Astrocyte (in vitro differentiated cells and primary cell): ENCODE measurements at regions not wholly inside any gene's neighbourhood (a gene's known extent, or its start where the extent isn't known, plus 50 kb on each side); places are given as distances from the start of the nearest gene placed in this dataset.

ENCODE experiments used
- DNase-seq: peaks from one replicate; pipeline ENCODE4 v3.0.0-alpha.2; 2010; ENCODE audit warnings: low read depth
- FAIRE-seq: peaks from 2 replicates; lab custom pipeline; 2011; peaks lifted over from hg19 to GRCh38; lab: Jason Lieb, UNC
- H2AFZ ChIP-seq: 2 replicates; pipeline ENCODE4 v1.6.0; 2012; ENCODE audit warnings: low read depth, low read length, inconsistent platforms
- H3K27ac ChIP-seq: 2 replicates; pipeline ENCODE4 v1.5.1; 2011; ENCODE audit warnings: low read depth, low read length, inconsistent platforms
- H3K27me3 ChIP-seq: 2 replicates; pipeline ENCODE4 v1.6.0; 2011; ENCODE audit warnings: low read length, inconsistent platforms; ENCODE audit not compliant: insufficient read depth
- H3K36me3 ChIP-seq: 2 replicates; pipeline ENCODE4 v1.5.1; 2011; ENCODE audit warnings: low read length, inconsistent platforms; ENCODE audit not compliant: insufficient read depth
- H3K4me1 ChIP-seq: 2 replicates; pipeline ENCODE4 v1.5.1; 2011; ENCODE audit warnings: low read length, inconsistent platforms; ENCODE audit not compliant: insufficient read depth
- H3K4me2 ChIP-seq: 2 replicates; pipeline ENCODE4 v1.6.0; 2012; ENCODE audit warnings: low read length, inconsistent platforms
- H3K4me3 ChIP-seq: 2 replicates; pipeline ENCODE4 v1.5.1; 2011; ENCODE audit warnings: low read depth, mild to moderate bottlenecking, low read length, inconsistent platforms; ENCODE audit not compliant: insufficient read depth
- H3K79me2 ChIP-seq: 2 replicates; pipeline ENCODE4 v1.6.0; 2012; ENCODE audit warnings: mild to moderate bottlenecking, low read length, inconsistent platforms; ENCODE audit not compliant: insufficient read depth
- H3K9ac ChIP-seq: 2 replicates; pipeline ENCODE4 v1.6.0; 2012; ENCODE audit warnings: mild to moderate bottlenecking, low read length, inconsistent platforms
- H3K9me3 ChIP-seq: 2 replicates; pipeline ENCODE4 v1.5.1; 2012; ENCODE audit warnings: low read depth, mild to moderate bottlenecking, low read length, inconsistent platforms; ENCODE audit not compliant: insufficient read depth
- H4K20me1 ChIP-seq: 2 replicates; pipeline ENCODE4 v1.6.0; 2012; ENCODE audit warnings: low read length, inconsistent platforms; ENCODE audit not compliant: insufficient read depth
- H3K27ac Mint-ChIP-seq: one replicate; pipeline ENCODE4 v1.8.0; 2021; ENCODE audit warnings: mild to moderate bottlenecking, mixed read lengths; ENCODE audit not compliant: unreplicated experiment
- H3K27me3 Mint-ChIP-seq: one replicate; pipeline ENCODE4 v1.8.0; 2021; ENCODE audit warnings: low read depth, mixed read lengths; ENCODE audit not compliant: unreplicated experiment
- H3K36me3 Mint-ChIP-seq: one replicate; pipeline ENCODE4 v1.8.0; 2021; ENCODE audit warnings: low read depth, mixed read lengths; ENCODE audit not compliant: unreplicated experiment
- H3K4me1 Mint-ChIP-seq: one replicate; pipeline ENCODE4 v1.8.0; 2021; ENCODE audit warnings: low read depth, mixed read lengths; ENCODE audit not compliant: unreplicated experiment
- H3K4me3 Mint-ChIP-seq: one replicate; pipeline ENCODE4 v1.8.0; 2021; ENCODE audit warnings: mild to moderate bottlenecking, moderate library complexity, mixed read lengths; ENCODE audit not compliant: unreplicated experiment
- H3K9me3 Mint-ChIP-seq: one replicate; pipeline ENCODE4 v1.8.0; 2021; ENCODE audit warnings: mild to moderate bottlenecking, mixed read lengths; ENCODE audit not compliant: unreplicated experiment
- CTCF ChIP-seq: IDR thresholded peaks from 2 replicates; pipeline ENCODE4 v1.5.1; 2011; ENCODE audit warnings: low read depth, mild to moderate bottlenecking, inconsistent platforms, low read length, moderate library complexity; ENCODE audit not compliant: insufficient read depth
- EZH2 ChIP-seq: IDR thresholded peaks from 2 replicates; pipeline ENCODE4 v1.6.1; 2012; ENCODE audit warnings: mild to moderate bottlenecking, low read length, inconsistent platforms; ENCODE audit not compliant: insufficient read depth

DNA sequence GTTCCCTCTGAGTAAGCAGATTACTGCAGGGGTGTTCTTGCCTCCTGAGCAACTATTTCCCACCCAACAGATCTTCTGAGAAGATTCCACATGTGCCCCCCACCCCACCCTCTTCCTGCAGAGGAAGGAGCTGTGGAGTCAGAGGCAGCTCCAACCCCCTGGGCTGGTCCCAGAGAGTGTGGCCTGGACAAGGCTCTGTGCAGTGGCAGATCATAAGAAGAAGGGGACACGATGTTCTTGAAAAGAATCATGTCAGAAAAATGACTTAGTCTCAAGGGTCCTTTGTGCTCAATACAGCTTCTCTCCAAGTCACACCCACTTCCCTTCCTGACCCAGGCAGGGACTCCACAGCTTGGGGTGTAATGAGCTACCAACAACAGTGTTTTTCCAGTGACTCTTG lies 95.2 kb downstream of the SYF2 start:
- no peak for FAIRE-seq
- Histone ChIP-seq H4K20me1 (no peaks in the 10 kb centered on the region), H3K79me2 (no peaks in the 10 kb centered on the region), H3K9ac (no peak overlapping the region), H2AFZ (no peak overlapping the region), H3K4me3 (no peak overlapping the region), H3K4me2 (no peak overlapping the region), H3K4me1 (peaks cover 5% of the 10 kb centered on the region), H3K9me3 (no peaks in the 10 kb centered on the region), H3K27me3 (peaks cover 35% of the 10 kb centered on the region), H3K27ac (no peak overlapping the region), H3K36me3 (no peaks in the 10 kb centered on the region)
- Mint-ChIP-seq H3K36me3 (no peaks in the 10 kb centered on the region), H3K4me3 (no peak overlapping the region), H3K27me3 (peaks cover 50% of the 10 kb centered on the region), H3K4me1 (peaks cover 12% of the 10 kb centered on the region), H3K27ac (no peak overlapping the region), H3K9me3 (peaks cover 7% of the 10 kb centered on the region)
- TF ChIP-seq CTCF, result no peak
- no peak for TF ChIP-seq EZH2
- DNase-seq, result no peak

DNA sequence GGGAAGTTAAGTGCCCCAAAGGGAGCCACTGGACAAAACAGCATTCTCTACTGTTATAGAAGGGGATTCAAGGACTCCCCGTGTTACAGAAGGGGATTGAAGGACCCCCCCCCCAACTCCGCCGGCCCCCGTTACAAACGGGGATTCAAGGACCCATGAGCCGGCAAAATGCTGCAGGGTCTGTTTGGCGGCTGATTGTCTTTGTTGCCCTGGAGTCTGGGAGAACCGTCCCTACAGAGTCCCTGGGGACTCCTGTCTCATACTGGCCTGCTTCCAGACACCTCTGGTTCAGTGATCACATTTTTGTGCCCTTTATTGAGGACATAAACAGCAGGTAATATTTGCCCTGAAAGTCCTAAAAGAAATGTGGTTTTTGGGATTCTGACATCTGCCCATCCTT lies 96.4 kb downstream of the SYF2 start:
- H3K4me3 ChIP-seq, result no peak overlapping the region
- peaks cover 3% of the 10 kb centered on the region for H3K9me3 Mint-ChIP-seq
- H3K9ac ChIP-seq, result no peak overlapping the region
- no peak for DNase-seq
- H3K4me1 Mint-ChIP-seq, result peaks cover 10% of the 10 kb centered on the region
- H3K36me3 ChIP-seq, result no peaks in the 10 kb centered on the region
- no peaks in the 10 kb centered on the region for H3K36me3 Mint-ChIP-seq
- TF ChIP-seq EZH2 (no peak), CTCF (no peak)
- peaks cover 51% of the 10 kb centered on the region for H3K27me3 Mint-ChIP-seq
- H3K9me3 ChIP-seq, result no peaks in the 10 kb centered on the region
- H4K20me1 ChIP-seq, result no peaks in the 10 kb centered on the region
- H3K27me3 ChIP-seq, result peaks cover 40% of the 10 kb centered on the region
- H2AFZ ChIP-seq, result no peak overlapping the region
- H3K4me1 ChIP-seq, result peaks cover 5% of the 10 kb centered on the region
- no peak overlapping the region for H3K4me3 Mint-ChIP-seq
- H3K27ac ChIP-seq, result no peak overlapping the region
- H3K4me2 ChIP-seq, result no peak overlapping the region
- no peaks in the 10 kb centered on the region for H3K79me2 ChIP-seq
- no peak overlapping the region for H3K27ac Mint-ChIP-seq
- no peak for FAIRE-seq

DNA sequence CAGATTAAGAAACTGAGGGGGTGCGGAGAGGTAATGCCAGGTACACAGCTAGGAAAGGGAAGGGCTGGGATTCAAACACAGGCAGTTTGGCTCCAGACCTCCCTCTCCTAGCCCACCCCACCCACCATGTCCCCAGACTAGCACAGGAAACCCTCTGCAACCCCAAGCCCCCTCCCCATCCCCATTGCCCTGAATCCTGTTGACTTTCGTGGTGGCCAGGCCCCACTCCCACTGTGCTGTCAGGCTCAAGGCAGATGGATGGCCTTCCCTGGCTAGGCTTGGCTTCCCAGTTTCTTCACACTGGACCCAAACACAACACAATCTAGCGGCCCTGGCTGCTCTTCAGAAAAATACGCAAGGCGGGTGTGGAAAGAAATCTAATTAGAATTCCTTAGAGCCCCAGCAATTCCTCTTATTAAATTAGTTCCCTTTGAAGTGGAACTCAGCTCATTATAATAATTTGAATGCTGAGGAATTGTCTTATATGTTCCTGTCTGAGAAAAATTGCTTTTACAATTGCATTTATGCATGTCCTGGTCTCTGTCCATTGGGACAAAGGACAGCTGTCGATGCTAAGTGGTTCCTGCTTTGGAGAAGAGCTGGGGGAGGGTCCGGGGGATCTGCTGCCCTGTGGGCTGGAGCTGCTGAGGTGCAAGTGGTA lies 97.4 kb downstream of the SYF2 start:
- Histone ChIP-seq H3K4me3 (no peak overlapping the region), H4K20me1 (no peaks in the 10 kb centered on the region), H3K36me3 (no peaks in the 10 kb centered on the region), H3K9ac (no peak overlapping the region), H2AFZ (no peak overlapping the region), H3K79me2 (no peaks in the 10 kb centered on the region), H3K4me2 (no peak overlapping the region), H3K4me1 (peaks cover 1% of the 10 kb centered on the region), H3K9me3 (no peaks in the 10 kb centered on the region), H3K27me3 (peaks cover 40% of the 10 kb centered on the region), H3K27ac (no peak overlapping the region)
- no peak for TF ChIP-seq EZH2
- no peak for TF ChIP-seq CTCF
- H3K27ac Mint-ChIP-seq, result no peak overlapping the region
- FAIRE-seq (no peak), DNase-seq (no peak)
- peaks cover 6% of the 10 kb centered on the region for H3K4me1 Mint-ChIP-seq
- H3K36me3 Mint-ChIP-seq, result no peaks in the 10 kb centered on the region
- H3K4me3 Mint-ChIP-seq, result no peak overlapping the region
- H3K9me3 Mint-ChIP-seq, result peaks cover 3% of the 10 kb centered on the region
- H3K27me3 Mint-ChIP-seq, result peaks cover 48% of the 10 kb centered on the region
